Stimulated activated CD4-positive, alpha-beta T cell treated with anti-CD3 and anti-CD28 coated beads, Interleukin-4, amount 100 ng/mL, for 1 hour (primary cell): ENCODE measurements at regions not wholly inside any gene's neighbourhood (a gene's known extent, or its start where the extent isn't known, plus 50 kb on each side); places are given as distances from the start of the nearest gene placed in this dataset.
"Not testable (repeated sequence)": the region's sequence is repeated elsewhere in the genome, so short reads cannot be mapped to it uniquely, and the experiment has no call there.

Experiments
- DNase-seq: peaks from one replicate; pipeline ENCODE4 v3.0.0-alpha.2; 2020

- no peak for DNase-seq
These were observed 77.7 kb upstream of the ALKAL2 start for GRCh38 chr2:365367-366275.

- DNase-seq = no peak
These were observed 76.1 kb upstream of the ALKAL2 start for GRCh38 chr2:363824-364470.

- no peak for DNase-seq
These were observed 75.0 kb upstream of the ALKAL2 start for GRCh38 chr2:362924-363323.

- DNase-seq = no peak
These were observed 72.2 kb upstream of the ALKAL2 start for GRCh38 chr2:360124-360523.

GRCh38 chr2:359047-359446 lies 71.2 kb upstream of the ALKAL2 start:
- DNase-seq = no peak

- DNase-seq = no peak
These were observed 69.9 kb upstream of the ALKAL2 start for GRCh38 chr2:357811-358210.

GRCh38 chr2:356304-356703 lies 68.4 kb upstream of the ALKAL2 start:
- not testable (repeated sequence) for DNase-seq

GRCh38 chr2:355773-356172 lies 67.9 kb upstream of the ALKAL2 start:
- no peak for DNase-seq

GRCh38 chr2:352696-353095 lies 64.8 kb upstream of the ALKAL2 start:
- DNase-seq = no peak

- DNase-seq = no peak
These were observed 61.5 kb upstream of the ALKAL2 start for GRCh38 chr2:349390-349789.

GRCh38 chr2:348361-348916 lies 60.5 kb upstream of the ALKAL2 start:
- DNase-seq = no peak

GRCh38 chr2:344811-345210 lies 56.9 kb upstream of the ALKAL2 start:
- DNase-seq = no peak

- DNase-seq = no peak
These were observed 55.5 kb upstream of the ALKAL2 start for GRCh38 chr2:343355-343754.

GRCh38 chr2:341912-342311 lies 54.0 kb upstream of the ALKAL2 start:
- DNase-seq = no peak

GRCh38 chr2:341017-341542 lies 53.2 kb upstream of the ALKAL2 start:
- DNase-seq = no peak
